Esophagus muscularis mucosa (tissue), 3 donors: ENCODE measurements at regions not wholly inside any gene's neighbourhood (a gene's known extent, or its start where the extent isn't known, plus 50 kb on each side); places are given as distances from the start of the nearest gene placed in this dataset.

Experiments used
- CTCF ChIP-seq, 3 experiments: fragments of 200-600 bp in 2 of 3; fragments of 450-650 bp in 1 of 3; sonication (generic) in 2 of 3; IDR thresholded peaks; one replicate each; pipeline ENCODE4 v1.5.1; 2017 to 2019; ENCODE audit warnings: antibody characterized with exemption in 3 of 3, mild to moderate bottlenecking in 2 of 3, moderate library complexity in 1 of 3
- POLR2A ChIP-seq: fragments of 450-650 bp; IDR thresholded peaks from one replicate; pipeline ENCODE4 v1.6.1; 2017; ENCODE audit warnings: antibody characterized with exemption, moderate library complexity, mild to moderate bottlenecking, low read depth

DNA sequence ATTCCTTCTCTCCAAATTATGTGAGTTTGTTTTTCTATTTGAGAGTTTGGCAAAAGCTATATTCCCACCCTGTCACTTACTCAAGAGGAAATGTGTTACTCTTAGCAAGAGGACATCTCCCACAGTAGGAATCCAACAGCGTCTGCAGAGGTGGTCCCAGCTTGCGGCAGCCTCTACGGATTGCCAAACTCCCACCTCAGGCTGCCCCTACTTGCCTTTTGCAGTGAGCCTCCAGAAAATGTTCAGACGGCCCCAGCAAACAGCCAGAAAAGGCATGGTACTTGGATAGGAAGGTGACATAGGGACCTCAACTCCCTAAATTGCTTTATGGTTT lies 158.4 kb downstream of the SUCLG1 start:
- TF ChIP-seq CTCF (IDR thresholded peaks at IDR 0.05) (no peak), POLR2A (no peak)
